ENCODE measurements at regions not wholly inside any gene's neighbourhood (a gene's known extent, or its start where the extent isn't known, plus 50 kb on each side); places are given as distances from the start of the nearest gene placed in this dataset.

GRCh38 chr5:171648279-171649074 is 137.1 kb upstream of the SMIM23 start:
- Mint-ChIP-seq H3K27me3 (peaks cover 3% of the 10 kb centered on the region), H3K27ac (no peak overlapping the region), H3K4me1 (no peaks in the 10 kb centered on the region), H3K4me3 (no peak overlapping the region), H3K9me3 (no peaks in the 10 kb centered on the region), H3K36me3 (ENCODE audit: low read depth) (no peaks in the 10 kb centered on the region)
- DNase-seq: no peak
- ChIA-PET POLR2A (no interaction called here), CTCF (no interaction called here)
- no peak for ATAC-seq (ENCODE audit: low read depth)
- intact Hi-C loops (cut with micrococcal nuclease): no loop called here
- TF ChIP-seq, protein P1, sequence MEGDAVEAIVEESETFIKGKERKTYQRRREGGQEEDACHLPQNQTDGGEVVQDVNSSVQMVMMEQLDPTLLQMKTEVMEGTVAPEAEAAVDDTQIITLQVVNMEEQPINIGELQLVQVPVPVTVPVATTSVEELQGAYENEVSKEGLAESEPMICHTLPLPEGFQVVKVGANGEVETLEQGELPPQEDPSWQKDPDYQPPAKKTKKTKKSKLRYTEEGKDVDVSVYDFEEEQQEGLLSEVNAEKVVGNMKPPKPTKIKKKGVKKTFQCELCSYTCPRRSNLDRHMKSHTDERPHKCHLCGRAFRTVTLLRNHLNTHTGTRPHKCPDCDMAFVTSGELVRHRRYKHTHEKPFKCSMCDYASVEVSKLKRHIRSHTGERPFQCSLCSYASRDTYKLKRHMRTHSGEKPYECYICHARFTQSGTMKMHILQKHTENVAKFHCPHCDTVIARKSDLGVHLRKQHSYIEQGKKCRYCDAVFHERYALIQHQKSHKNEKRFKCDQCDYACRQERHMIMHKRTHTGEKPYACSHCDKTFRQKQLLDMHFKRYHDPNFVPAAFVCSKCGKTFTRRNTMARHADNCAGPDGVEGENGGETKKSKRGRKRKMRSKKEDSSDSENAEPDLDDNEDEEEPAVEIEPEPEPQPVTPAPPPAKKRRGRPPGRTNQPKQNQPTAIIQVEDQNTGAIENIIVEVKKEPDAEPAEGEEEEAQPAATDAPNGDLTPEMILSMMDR (IDR thresholded peaks at IDR 0.05): no peak

DNA sequence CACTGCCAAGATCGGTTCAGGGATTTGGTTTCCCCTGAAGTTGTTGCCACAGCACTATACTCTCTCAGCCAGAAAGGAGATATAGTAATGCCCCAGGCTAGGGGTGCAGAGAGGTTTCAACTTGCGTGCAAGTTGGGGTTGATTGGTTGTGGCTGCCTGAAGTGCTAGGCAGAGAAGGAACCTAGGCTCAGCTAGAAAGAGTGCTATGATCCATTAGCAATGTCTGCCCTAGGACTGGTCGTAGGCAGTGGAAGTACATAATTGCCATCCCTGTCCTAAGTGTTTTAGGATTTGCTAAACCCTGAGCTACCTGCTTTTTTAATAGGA is 136.6 kb upstream of the SMIM23 start:
- Mint-ChIP-seq H3K4me3 (no peak overlapping the region), H3K4me1 (no peaks in the 10 kb centered on the region), H3K27me3 (peaks cover 3% of the 10 kb centered on the region), H3K27ac (no peak overlapping the region), H3K9me3 (no peaks in the 10 kb centered on the region), H3K36me3 (ENCODE audit: low read depth) (no peaks in the 10 kb centered on the region)
- ATAC-seq (ENCODE audit: low read depth) (no peak), DNase-seq (no peak)
- ChIA-PET POLR2A (no interaction called here), CTCF (no interaction called here)
- intact Hi-C loops (cut with micrococcal nuclease): no loop called here
- TF ChIP-seq, protein P1 (IDR thresholded peaks at IDR 0.05): no peak

DNA sequence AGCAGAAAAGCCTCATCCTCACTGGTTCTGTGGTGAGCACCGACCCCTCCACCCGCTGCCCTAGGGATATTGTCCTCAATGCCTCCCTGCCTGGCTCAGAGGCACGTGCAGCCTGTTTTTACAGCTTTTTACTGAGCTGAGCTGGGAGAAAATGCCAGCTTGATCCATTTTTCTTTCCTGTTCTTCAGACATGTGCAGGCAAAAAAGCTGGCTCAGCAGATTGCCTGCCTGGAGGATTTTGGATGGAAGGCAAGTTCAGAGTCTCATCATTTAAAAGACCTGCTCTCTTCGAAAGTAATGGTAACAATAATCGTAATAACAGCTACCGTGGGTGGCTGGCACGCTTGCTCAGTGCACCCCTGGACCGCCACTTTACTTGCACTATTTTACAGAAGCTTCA is 135.0 kb upstream of the SMIM23 start:
- Mint-ChIP-seq H3K4me3 (no peak overlapping the region), H3K27me3 (peaks cover 3% of the 10 kb centered on the region), H3K36me3 (ENCODE audit: low read depth) (no peaks in the 10 kb centered on the region), H3K27ac (no peak overlapping the region), H3K4me1 (no peaks in the 10 kb centered on the region), H3K9me3 (no peaks in the 10 kb centered on the region)
- DNase-seq (no peak), ATAC-seq (ENCODE audit: low read depth) (no peak)
- intact Hi-C loops (cut with micrococcal nuclease): no loop called here
- CTCF ChIA-PET: no interaction called here
- POLR2A ChIA-PET: no interaction called here
- TF ChIP-seq, protein P1 (IDR thresholded peaks at IDR 0.05): no peak

DNA sequence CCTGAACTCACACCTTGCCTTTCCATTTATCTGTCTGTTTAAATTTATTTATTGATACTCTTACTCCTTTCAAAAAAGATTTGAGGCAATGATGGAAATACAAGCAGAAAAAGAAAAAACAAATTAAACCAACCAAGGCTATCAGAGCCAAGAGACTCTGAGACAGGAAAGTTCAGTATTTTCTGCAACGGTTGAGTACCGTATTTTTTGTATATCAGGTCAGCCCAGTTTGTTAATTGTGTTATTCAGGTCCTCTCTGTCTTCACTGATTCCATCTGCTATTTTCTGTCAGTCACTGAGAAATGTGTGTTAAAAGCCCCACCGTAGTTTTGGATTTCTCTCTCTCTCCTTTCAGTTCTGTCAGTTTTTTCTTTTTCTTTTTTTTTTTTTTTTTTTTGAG is 134.5 kb upstream of the SMIM23 start:
- ChIA-PET CTCF (no interaction called here), POLR2A (interaction anchor here (0.6 kb wide), 1 partner anchor 546 kb away, joined by 4 read pairs; no protein-coding TSS in a partner anchor)
- Mint-ChIP-seq H3K27ac (no peak overlapping the region), H3K36me3 (ENCODE audit: low read depth) (no peaks in the 10 kb centered on the region), H3K9me3 (no peaks in the 10 kb centered on the region), H3K4me3 (no peak overlapping the region), H3K27me3 (peaks cover 3% of the 10 kb centered on the region), H3K4me1 (no peaks in the 10 kb centered on the region)
- TF ChIP-seq, protein P1 (IDR thresholded peaks at IDR 0.05): no peak
- intact Hi-C loops (cut with micrococcal nuclease): no loop called here
- DNase-seq: no peak
- no peak for ATAC-seq (ENCODE audit: low read depth)

DNA sequence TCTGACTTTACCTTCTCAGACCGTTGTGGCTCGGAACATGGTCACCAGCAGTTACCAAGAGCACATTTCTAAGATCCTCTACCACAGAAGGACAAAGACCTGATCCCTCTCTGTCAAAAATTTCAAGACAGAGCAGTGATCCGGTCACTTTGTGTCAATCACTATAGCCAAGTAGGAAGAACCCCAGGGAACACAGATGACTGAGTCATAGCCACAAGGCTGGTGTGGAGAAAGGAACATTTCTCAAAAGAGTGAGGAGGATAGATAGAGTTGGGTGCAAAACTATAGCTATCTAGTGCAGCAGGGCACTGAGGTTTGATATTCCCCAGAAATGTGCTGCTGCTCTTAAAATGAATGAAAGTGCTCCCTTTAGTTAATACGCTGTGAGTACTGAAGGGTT is 130.7 kb upstream of the SMIM23 start:
- intact Hi-C loops (cut with micrococcal nuclease): no loop called here

More for the DNA sequence above, 130.7 kb upstream of the SMIM23 start:
- TF ChIP-seq, protein P1 (IDR thresholded peaks at IDR 0.05): no peak
- no peaks in the 10 kb centered on the region for H3K4me1 Mint-ChIP-seq
- no peak overlapping the region for H3K27ac Mint-ChIP-seq
- ATAC-seq (ENCODE audit: low read depth) (no peak), DNase-seq (no peak)
- ChIA-PET CTCF (no interaction called here), POLR2A (no interaction called here)
- no peak overlapping the region for H3K4me3 Mint-ChIP-seq
- no peaks in the 10 kb centered on the region for H3K36me3 Mint-ChIP-seq (ENCODE audit: low read depth)
- H3K27me3 Mint-ChIP-seq: peaks cover 5% of the 10 kb centered on the region
- H3K9me3 Mint-ChIP-seq: peaks cover 2% of the 10 kb centered on the region

Data from activated B cell treated with CpG ODN at 0.5 μM for 24 hours (primary cell).